SH-SY5Y (cell line): ENCODE measurements at regions not wholly inside any gene's neighbourhood (a gene's known extent, or its start where the extent isn't known, plus 50 kb on each side); places are given as distances from the start of the nearest gene placed in this dataset.

Experiments used
- GATA2 ChIP-seq: IDR thresholded peaks from 2 replicates; pipeline ENCODE4 v1.6.1; 2011; ENCODE audit warnings: mild to moderate bottlenecking, low read depth, low read length
- GATA3 ChIP-seq: IDR thresholded peaks from 2 replicates; pipeline ENCODE4 v1.6.1; 2011; ENCODE audit warnings: low read depth, mild to moderate bottlenecking, low read length, moderate library complexity

DNA sequence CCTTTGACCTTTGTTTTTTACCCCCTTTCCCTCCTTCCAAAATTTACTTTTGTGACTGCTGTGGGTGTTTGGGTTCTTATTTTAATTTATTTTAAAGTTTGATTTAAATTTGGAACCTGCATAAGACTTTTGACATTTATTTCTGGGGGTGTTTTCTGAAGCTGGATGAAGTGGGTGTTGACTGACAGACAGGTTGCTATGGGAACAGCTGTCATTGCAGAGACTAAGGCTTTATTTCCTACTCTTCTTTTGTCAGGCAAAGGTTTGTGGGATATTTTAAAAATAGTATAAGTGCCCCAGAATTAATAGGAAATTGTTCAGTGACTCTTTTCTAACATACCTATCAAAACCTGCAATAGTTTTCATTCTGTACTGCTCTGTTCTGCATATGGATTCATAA is 290.8 kb upstream of the ESRRG start:
- no peak for TF ChIP-seq GATA3
- no peak for TF ChIP-seq GATA2
